ENCODE measurements at regions not wholly inside any gene's neighbourhood (a gene's known extent, or its start where the extent isn't known, plus 50 kb on each side); places are given as distances from the start of the nearest gene placed in this dataset.
"Not testable (repeated sequence)": the region's sequence is repeated elsewhere in the genome, so short reads cannot be mapped to it uniquely, and the experiment has no call there.

- no peak for TF ChIP-seq CTCF (IDR thresholded peaks at IDR 0.05; ENCODE audit: control insufficient read depth, insufficient read depth, low read depth, low read length, missing control alignments)
- no peak overlapping the region for H3K4me3 ChIP-seq (ENCODE audit: control insufficient read depth, low read depth, low read length)
- DNase-seq (ENCODE audit: low read depth) = no peak
Measured at GRCh38 chr2:131724019-131724418, 196.3 kb downstream of the CCDC74A start.

GRCh38 chr2:131728451-131728850 is 200.8 kb downstream of the CCDC74A start:
- H3K4me3 ChIP-seq (ENCODE audit: control insufficient read depth, low read depth, low read length); DNase-seq (ENCODE audit: low read depth): not testable (repeated sequence)

GRCh38 chr2:131733530-131733929 is 205.8 kb downstream of the CCDC74A start:
- DNase-seq (ENCODE audit: low read depth); H3K4me3 ChIP-seq (ENCODE audit: control insufficient read depth, low read depth, low read length): not testable (repeated sequence)

- H3K4me3 ChIP-seq (ENCODE audit: control insufficient read depth, low read depth, low read length); DNase-seq (ENCODE audit: low read depth): not testable (repeated sequence)
Measured at GRCh38 chr2:131736406-131736805, 208.7 kb downstream of the CCDC74A start.

GRCh38 chr2:131738533-131738932 is 210.8 kb downstream of the CCDC74A start:
- H3K4me3 ChIP-seq (ENCODE audit: control insufficient read depth, low read depth, low read length); DNase-seq (ENCODE audit: low read depth): not testable (repeated sequence)

- not testable (repeated sequence) for DNase-seq (ENCODE audit: low read depth); H3K4me3 ChIP-seq (ENCODE audit: control insufficient read depth, low read depth, low read length)
Measured at GRCh38 chr2:131738996-131739434, 211.3 kb downstream of the CCDC74A start.

GRCh38 chr2:131753640-131754561 is 226.2 kb downstream of the CCDC74A start:
- no peak for DNase-seq (ENCODE audit: low read depth)
- no peak overlapping the region for H3K4me3 ChIP-seq (ENCODE audit: control insufficient read depth, low read depth, low read length)
- TF ChIP-seq CTCF (IDR thresholded peaks at IDR 0.05; ENCODE audit: control insufficient read depth, insufficient read depth, low read depth, low read length, missing control alignments) = no peak

- DNase-seq (ENCODE audit: low read depth) = no peak
- no peak for TF ChIP-seq CTCF (IDR thresholded peaks at IDR 0.05; ENCODE audit: control insufficient read depth, insufficient read depth, low read depth, low read length, missing control alignments)
- H3K4me3 ChIP-seq (ENCODE audit: control insufficient read depth, low read depth, low read length) = no peak overlapping the region
Measured at GRCh38 chr2:131754929-131755720, 227.4 kb downstream of the CCDC74A start.

- H3K4me3 ChIP-seq (ENCODE audit: control insufficient read depth, low read depth, low read length) = no peak overlapping the region
- TF ChIP-seq CTCF (IDR thresholded peaks at IDR 0.05; ENCODE audit: control insufficient read depth, insufficient read depth, low read depth, low read length, missing control alignments) = no peak
- no peak for DNase-seq (ENCODE audit: low read depth)
Measured at GRCh38 chr2:131756141-131756907, 228.6 kb downstream of the CCDC74A start.

- not testable (repeated sequence) for DNase-seq (ENCODE audit: low read depth); H3K4me3 ChIP-seq (ENCODE audit: control insufficient read depth, low read depth, low read length)
Measured at GRCh38 chr2:131758941-131759340, 231.3 kb downstream of the CCDC74A start.

- DNase-seq (ENCODE audit: low read depth); H3K4me3 ChIP-seq (ENCODE audit: control insufficient read depth, low read depth, low read length): not testable (repeated sequence)
Measured at GRCh38 chr2:131774955-131775555, 247.4 kb downstream of the CCDC74A start.

- DNase-seq (ENCODE audit: low read depth); H3K4me3 ChIP-seq (ENCODE audit: control insufficient read depth, low read depth, low read length): not testable (repeated sequence)
Measured at GRCh38 chr2:131775903-131776506, 248.3 kb downstream of the CCDC74A start.
